NCI-H2107 treated with DMSO at 0.1 percent for 48 hours (cell line): ENCODE measurements at regions not wholly inside any gene's neighbourhood (a gene's known extent, or its start where the extent isn't known, plus 50 kb on each side); places are given as distances from the start of the nearest gene placed in this dataset.

Experiments
- DNase-seq: peaks from one replicate; lab custom pipeline; 2025; ENCODE audit not compliant: unreplicated experiment; lab: John Stamatoyannopoulos, UW

GRCh38 chr17:77534137-77534536 lies 393.4 kb downstream of the SEC14L1 start:
- no peak for DNase-seq

DNA sequence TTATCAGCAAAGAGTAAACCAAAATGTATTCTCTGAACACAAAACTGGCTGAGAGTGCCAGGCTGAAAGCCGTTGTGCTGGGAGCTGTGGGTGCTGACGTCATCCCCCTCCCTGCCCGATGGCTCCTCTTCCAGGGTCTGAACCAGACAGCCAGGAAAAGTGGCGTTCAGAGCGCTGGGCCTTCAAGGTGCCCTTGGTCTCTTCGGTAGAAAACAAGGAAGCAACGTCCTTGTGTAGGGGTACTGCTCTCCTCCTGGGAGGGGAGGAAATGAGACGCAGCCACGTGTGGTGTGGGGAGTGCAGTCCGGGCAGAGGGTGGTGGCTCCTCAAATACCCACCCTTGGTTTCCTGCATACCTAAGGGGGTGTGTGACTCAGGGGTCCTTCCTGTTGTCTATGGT lies 394.7 kb downstream of the SEC14L1 start:
- DNase-seq, result no peak

- DNase-seq, result no peak
Observed at GRCh38 chr17:77535892-77536291, 395.1 kb downstream of the SEC14L1 start.

DNA sequence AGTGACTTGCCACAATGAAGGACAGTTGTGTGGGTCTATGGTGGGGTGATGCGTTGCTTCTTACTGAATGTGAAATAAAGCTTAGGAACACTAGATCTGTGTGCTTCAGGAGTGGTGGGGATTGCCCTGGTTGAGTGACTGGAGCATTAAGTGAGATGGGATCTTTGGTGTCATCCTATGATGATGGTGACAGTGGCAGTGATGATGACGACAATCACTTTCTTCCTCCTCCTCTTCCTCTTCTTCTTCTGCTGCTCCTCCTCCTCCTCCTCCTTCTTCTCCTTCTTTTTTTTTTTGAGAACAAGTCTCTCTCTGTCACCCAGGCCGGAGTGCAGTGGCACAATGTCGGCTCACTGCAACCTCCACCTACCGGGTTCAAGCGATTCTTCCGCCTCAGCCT lies 396.8 kb downstream of the SEC14L1 start:
- no peak for DNase-seq

DNA sequence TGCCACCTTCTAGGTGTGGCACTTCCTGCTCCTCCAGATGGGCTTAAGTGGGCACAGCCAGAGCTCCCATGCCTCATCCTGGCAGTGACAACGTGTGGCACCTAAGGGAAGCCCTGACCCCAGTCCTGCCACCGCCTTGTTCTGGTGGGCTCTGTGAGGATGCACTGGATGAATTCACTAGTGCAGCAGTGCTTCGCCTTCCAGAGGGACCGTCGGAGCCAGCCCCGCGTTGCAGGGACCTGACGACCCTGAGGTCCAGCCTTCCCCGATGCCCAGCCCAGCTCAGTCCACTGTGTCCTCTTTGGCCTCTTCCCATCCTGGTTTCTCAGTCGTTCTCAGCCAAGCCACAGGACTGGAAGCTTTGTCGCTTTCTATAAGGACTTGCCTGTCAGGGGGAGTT lies 399.8 kb downstream of the SEC14L1 start:
- DNase-seq, result no peak

DNA sequence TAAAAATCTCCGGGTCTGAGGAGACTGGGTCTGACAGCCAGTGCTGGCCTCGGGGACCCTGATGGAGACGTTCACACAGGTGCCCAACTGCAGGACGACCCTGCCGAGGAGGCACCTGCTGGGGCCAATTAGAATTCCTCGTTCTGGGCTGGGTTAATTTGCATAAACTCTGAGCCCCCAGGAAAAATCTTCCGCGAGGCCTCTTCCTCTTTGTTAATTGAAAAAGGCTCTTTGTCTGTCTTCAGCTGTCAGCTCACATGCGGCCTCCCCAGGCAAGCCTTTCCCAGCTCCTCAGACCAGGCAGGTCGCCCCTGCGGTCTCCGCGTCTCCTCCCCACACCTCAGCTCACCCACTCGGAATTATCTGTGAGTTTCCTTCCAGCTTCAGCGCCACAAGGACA lies 400.2 kb downstream of the SEC14L1 start:
- DNase-seq, result no peak

DNA sequence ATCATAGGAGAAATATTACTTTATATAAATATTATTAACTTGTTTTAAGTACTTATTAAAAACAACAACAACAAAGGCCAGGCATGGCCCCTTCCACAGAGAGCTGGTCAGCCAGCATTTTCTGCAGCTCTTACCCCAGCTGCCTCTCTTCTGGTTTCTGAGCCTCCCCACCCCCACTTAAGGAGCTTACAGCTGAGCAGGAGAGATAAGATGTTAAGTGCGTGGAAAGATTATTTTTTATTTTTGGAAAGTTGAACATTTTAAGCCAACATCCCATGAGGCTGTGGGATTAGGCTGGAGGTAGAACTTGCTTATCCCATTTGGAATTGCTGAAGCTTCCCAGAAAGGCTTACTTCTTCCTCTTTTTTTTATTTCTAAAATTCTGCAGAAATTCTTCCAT lies 401.2 kb downstream of the SEC14L1 start:
- no peak for DNase-seq

GRCh38 chr17:77542551-77543490 lies 402.1 kb downstream of the SEC14L1 start:
- peak; percentile 55 for DNase-seq

DNA sequence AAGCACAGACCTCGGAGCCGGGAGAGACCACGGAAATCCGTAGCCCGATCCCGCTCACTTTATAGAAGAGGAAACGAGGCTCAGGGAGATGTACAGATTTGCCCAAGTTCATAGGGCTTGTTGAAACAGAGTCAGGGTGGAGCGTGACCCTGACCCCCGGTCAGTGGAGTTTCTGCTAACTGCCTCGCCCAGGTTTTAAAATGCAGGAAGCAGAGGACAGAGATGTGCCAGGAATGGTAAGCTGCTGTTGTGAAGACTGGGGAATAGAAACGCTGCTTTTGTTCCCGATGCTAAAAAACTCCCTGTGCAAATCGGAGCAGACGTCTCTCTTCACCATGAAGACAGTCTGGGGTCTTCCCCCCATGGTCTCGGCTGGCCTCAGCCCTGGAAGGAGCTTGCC lies 403.0 kb downstream of the SEC14L1 start:
- no peak for DNase-seq

GRCh38 chr17:77544347-77545110 lies 403.8 kb downstream of the SEC14L1 start:
- no peak for DNase-seq

GRCh38 chr17:77546772-77547241 lies 406.0 kb downstream of the SEC14L1 start:
- DNase-seq, result peak; percentile 4

DNA sequence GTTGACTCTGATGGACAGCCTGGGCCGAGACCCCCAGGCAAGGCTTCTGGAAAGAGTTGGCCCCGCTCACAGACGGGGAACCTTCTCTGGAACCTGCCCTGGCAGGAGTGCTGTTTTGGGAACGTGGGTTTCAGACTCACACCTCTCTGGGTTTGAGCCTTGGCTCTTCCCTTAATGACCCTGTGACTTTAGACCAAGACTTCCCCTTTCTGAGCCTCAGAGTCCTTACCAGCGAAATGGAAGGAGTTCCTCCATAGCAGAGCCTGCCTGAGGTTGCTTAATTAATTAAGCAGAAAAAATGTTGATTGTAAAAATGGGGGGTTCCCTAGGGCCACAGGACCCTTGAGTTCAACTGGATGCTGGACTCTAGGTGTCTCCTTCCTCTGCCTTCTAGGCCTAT lies 408.2 kb downstream of the SEC14L1 start:
- DNase-seq, result no peak

- DNase-seq, result no peak
Observed at GRCh38 chr17:77549726-77550366, 408.7 kb upstream of the TNRC6C start.

- DNase-seq, result no peak
Observed at GRCh38 chr17:77553459-77554066, 404.9 kb upstream of the TNRC6C start.

- DNase-seq, result peak; percentile 20
Observed at GRCh38 chr17:77555121-77555591, 403.3 kb upstream of the TNRC6C start.

DNA sequence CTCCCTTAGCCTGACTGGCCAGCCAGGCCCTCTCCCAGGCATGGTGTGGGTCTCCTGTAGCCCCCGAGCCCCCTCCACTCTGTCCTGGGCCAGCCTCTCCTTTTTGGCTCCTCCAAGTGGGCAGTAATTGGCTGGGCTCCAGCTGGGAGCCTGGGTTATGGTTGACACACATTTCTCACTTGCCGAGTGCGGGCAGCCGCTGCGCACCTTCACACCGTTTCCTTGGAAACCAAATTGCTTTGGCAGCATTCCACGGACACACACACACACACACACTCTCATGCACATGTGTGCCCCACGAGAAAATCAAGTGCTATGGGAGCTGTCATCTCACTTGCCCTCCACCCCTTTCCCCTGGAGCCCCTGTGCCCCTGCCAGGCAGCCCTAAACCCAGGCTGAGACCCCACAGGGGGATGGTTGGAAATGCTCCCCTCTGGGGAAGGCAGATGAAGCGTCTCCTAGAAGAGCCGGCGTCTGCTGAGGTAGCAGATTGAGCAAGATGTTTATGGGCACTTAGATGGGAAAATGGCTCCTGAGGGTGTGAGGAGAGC lies 402.7 kb upstream of the TNRC6C start:
- DNase-seq, result peak; percentile 52

DNA sequence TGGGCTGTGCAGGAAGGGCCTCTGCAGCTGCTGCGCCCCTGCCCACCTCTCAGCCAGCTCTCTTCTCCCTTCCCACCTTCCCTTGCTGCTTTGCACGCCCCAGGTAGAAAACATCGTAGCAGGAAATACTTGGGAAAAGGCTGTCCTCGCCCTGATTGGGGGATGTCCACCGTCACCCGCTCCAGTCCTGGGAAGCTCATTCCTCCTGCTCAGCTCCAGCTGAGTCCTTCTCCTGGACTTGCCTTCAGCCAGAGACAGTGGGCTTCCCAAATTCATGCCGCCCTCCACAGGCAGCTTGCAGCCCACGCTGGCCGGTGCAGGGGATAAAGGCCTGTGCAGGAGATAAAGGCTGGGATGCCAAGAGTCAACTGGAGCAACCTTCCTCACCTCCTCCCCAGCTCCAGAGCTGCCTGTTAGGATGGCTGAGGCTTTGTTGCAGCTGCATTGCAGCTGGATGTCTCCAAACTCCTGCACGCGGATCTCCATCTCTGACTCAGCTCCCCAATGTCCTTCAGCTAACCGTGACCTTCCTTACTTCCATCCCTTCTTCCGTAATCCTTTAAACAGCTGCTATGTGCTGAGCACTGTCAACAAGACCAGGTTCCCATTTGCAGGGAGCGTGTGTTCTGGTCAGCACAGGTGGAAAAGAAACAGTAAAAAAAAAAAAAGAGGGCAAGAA lies 402.0 kb upstream of the TNRC6C start:
- no peak for DNase-seq

DNA sequence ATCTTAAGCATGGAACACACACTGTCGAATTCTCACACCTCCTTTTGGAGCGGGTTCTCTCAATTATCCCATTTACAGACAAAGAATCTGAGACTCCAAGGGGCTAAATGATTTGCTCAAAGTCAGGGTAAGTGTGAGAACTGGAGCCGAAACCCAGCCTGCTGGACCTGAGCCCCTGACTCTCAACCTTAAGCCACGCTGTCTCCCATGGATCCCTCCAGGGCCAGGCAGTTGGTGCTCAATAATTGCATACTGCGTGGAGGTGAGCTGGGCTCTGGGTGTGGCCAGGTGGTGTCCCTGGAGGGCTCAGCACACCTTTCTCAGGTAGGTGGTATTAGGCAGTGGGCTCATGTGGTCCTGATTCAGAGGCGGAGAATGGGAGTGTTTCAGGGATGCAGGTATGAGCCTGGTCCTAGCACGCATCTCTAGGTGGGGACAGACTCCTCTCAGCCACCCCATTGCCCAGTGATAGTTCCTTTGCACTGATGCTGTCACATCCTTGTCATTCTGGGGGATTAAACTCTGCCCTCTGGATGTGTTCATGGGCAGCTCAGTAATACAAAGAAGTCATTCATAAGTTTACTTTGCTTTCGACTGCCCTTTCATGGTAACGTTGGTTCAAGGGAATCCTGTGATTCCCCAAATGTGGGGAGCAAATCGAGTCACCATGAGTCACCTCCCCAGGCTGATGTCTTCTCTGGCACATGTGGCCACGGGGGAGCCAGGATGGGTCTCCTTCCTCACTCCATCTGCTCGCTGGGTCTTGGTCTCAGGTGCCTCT lies 399.5 kb upstream of the TNRC6C start:
- no peak for DNase-seq

- DNase-seq, result no peak
Observed at GRCh38 chr17:77560381-77560780, 398.1 kb upstream of the TNRC6C start.
